Tibial artery (tissue), 4 donors: ENCODE measurements at regions not wholly inside any gene's neighbourhood (a gene's known extent, or its start where the extent isn't known, plus 50 kb on each side); places are given as distances from the start of the nearest gene placed in this dataset.

Experiments used
- DNase-seq, 2 donors: peaks; one replicate each; pipeline ENCODE4 v3.0.0-alpha.2; 2019
- H3K27ac ChIP-seq, 2 donors: fragments of 200-600 bp; sonication (generic) in 1 of 2; 1 replicate in 1 of 2; 2 replicates in 1 of 2; pipeline ENCODE4 v1.5.1; 2018 to 2019; ENCODE audit warnings: mild to moderate bottlenecking in 1 of 2
- H3K27me3 ChIP-seq, 2 donors: fragments of 200-600 bp; sonication (generic) in 1 of 2; one replicate each; pipeline versions ENCODE4 v1.5.1 to v1.6.0; 2016 to 2019
- H3K36me3 ChIP-seq, 3 donors: fragments of 200-600 bp; sonication (generic) in 2 of 3; one replicate each; pipeline ENCODE4 v1.5.1; 2016 to 2019; ENCODE audit warnings: mild to moderate bottlenecking in 2 of 3
- H3K4me1 ChIP-seq, 4 donors: fragments of 200-600 bp; sonication (generic) in 2 of 4; 1 replicate in 3 of 4; 2 replicates in 1 of 4; pipeline ENCODE4 v1.5.1; 2016 to 2019
- H3K4me3 ChIP-seq, 2 donors: fragments of 200-600 bp; sonication (generic) in 1 of 2; 1 replicate in 1 of 2; 2 replicates in 1 of 2; pipeline ENCODE4 v1.5.1; 2018 to 2019; ENCODE audit warnings: mild to moderate bottlenecking in 2 of 2
- H3K9me3 ChIP-seq, 3 donors: fragments of 200-600 bp; sonication (generic) in 1 of 3; one replicate each; pipeline ENCODE4 v1.5.1; 2016 to 2019
- intact Hi-C: fragments of 100-400 bp; cut with DNase I; formaldehyde crosslinking; loops from one replicate; pipeline ENCODE4 v1.15.0; 2023; ENCODE audit warnings: low total_unique reads
- TF ChIP-seq, protein P1 (sequence below), 2 experiments: fragments of 200-600 bp in 1 of 2; fragments of 450-650 bp in 1 of 2; IDR thresholded peaks; one replicate each; pipeline ENCODE4 v1.5.1; 2017 to 2019; ENCODE audit warnings: antibody characterized with exemption in 2 of 2, mild to moderate bottlenecking in 1 of 2, moderate library complexity in 1 of 2

DNA sequence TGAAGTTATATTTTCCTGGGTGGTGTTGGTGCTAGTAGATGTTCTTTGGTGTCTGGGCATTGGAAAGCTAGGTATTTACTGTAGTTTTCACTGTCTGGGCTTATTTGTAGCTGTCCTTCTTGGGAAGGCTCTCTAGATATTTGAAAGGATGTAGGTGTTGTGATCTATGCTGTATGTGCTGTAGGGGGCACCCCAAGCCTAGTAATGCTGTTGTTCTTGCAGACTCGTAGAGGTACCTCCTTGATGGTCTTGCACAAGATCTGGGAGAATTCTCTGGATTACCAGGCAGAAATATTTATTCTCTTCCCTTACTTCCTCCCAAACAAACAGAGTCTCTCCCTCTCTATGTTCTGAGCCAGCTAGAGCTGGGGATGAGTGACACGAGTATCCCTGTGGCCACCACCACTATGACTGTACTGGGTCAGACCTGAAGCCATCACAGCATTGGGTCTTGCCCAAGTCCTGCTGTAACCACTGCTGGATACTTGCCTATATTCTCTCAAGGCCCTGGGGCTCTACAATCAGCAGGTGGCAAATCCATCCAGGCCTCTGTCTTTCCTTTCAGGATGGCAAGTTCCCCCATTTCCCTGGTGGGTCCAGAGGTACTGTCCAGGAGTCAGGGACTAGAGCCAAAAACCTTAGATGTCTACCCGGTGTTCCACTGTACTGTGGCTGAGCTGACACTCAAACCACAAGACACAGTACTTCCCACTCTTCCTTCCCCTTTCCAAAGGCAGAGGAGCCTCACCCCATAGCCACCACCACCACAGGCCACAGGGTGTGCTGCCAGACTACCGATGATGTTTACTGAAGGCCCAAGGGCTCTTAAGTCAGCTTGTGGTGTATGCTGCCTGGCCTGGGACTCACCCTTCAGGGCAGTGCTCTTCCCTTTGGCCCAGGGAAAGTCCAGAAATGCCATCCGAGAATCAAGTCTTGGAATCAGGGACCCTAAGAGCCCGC is 195.2 kb upstream of the DPPA4 start:
- H3K4me1 ChIP-seq: no peaks in the 10 kb centered on the region
- intact Hi-C loops: no loop called here
- H3K36me3 ChIP-seq: no peaks in the 10 kb centered on the region
- H3K27me3 ChIP-seq: no peaks in the 10 kb centered on the region
- no peak for DNase-seq
- H3K9me3 ChIP-seq: peaks cover 0 to 7% (median 4%) of the 10 kb centered on the region in 3 donors
- TF ChIP-seq, protein P1, sequence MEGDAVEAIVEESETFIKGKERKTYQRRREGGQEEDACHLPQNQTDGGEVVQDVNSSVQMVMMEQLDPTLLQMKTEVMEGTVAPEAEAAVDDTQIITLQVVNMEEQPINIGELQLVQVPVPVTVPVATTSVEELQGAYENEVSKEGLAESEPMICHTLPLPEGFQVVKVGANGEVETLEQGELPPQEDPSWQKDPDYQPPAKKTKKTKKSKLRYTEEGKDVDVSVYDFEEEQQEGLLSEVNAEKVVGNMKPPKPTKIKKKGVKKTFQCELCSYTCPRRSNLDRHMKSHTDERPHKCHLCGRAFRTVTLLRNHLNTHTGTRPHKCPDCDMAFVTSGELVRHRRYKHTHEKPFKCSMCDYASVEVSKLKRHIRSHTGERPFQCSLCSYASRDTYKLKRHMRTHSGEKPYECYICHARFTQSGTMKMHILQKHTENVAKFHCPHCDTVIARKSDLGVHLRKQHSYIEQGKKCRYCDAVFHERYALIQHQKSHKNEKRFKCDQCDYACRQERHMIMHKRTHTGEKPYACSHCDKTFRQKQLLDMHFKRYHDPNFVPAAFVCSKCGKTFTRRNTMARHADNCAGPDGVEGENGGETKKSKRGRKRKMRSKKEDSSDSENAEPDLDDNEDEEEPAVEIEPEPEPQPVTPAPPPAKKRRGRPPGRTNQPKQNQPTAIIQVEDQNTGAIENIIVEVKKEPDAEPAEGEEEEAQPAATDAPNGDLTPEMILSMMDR (IDR thresholded peaks at IDR 0.05): peak; percentile 42 to 55
- H3K4me3 ChIP-seq: no peak overlapping the region
- H3K27ac ChIP-seq: no peak overlapping the region

DNA sequence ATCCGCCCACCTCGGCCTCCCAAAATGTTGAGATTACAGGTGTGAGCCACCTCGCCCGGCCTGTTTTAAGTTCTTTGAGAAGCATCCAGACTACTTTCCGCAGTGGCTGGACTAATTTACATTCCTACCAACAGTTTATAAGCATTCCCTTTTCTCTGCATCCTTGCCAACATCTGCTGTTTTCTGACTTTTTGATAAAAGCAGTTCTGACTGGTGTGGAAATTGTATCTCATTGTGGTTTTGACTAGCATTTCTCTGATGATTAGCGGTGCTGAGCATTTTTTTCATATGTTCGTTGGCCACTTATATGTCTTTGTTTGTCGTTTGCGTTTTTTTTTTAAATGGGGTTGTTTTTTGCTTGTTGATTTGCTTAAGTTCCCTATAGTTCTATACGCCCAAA is 208.4 kb upstream of the DPPA4 start:
- Histone ChIP-seq H3K36me3 (no peaks in the 10 kb centered on the region), H3K4me1 (no peaks in the 10 kb centered on the region), H3K9me3 (no peaks in the 10 kb centered on the region), H3K27me3 (no peaks in the 10 kb centered on the region), H3K27ac (no peak overlapping the region), H3K4me3 (no peak overlapping the region)
- TF ChIP-seq, protein P1 (IDR thresholded peaks at IDR 0.05): no peak
- no peak for DNase-seq
- intact Hi-C loops: no loop called here

- Histone ChIP-seq H3K4me3 (no peak overlapping the region), H3K36me3 (no peaks in the 10 kb centered on the region), H3K27ac (no peak overlapping the region), H3K4me1 (peaks cover 0 to 11% (median 0%) of the 10 kb centered on the region in 4 donors), H3K27me3 (no peaks in the 10 kb centered on the region), H3K9me3 (no peaks in the 10 kb centered on the region)
- DNase-seq: no peak
- intact Hi-C loops: no loop called here
- TF ChIP-seq, protein P1 (IDR thresholded peaks at IDR 0.05): no peak
Measured at GRCh38 chr3:109548192-109548938, 211.0 kb upstream of the DPPA4 start.

DNA sequence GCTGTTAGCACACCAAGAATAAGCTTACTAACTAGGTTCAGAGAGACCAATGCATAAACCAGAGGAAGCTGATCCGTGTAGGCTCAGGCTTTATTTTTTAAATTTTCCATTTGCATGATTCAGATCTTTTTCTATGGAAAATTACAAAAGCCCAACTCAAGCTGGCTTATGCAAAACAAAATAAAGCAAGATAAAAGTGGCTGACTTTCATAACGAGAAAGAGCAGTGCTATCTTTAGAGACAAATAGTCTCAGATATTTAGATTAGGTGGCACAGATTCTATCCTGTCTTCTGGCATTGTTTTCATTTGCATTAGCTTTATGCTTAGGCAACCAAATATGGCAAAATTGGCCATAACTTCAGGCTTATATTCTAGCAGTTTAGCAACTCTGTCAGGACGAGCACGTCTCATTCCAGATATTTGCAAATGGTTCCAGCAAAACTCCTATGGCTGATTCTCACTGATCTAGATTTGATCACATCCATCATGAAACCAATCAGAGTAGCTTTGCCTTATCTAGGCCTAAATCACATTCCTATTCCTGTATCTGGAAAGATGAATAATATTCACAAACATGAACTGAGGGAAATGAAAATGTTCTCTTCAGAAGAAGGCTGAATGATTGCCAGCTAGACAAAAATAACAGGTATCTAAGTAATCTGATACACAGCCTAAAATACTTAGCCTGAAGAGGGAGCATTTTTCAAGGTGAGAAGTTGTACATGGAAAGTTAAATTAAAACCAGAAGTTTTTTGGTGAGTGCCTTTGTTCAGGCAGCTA is 216.4 kb upstream of the DPPA4 start:
- no peak for DNase-seq
- TF ChIP-seq, protein P1 (IDR thresholded peaks at IDR 0.05): no peak
- H3K27ac ChIP-seq: peak overlapping the region in 1 of 2 donors; percentile 57
- H3K27me3 ChIP-seq: no peaks in the 10 kb centered on the region
- no peak overlapping the region for H3K4me3 ChIP-seq
- H3K4me1 ChIP-seq: peaks cover 0 to 25% (median 0%) of the 10 kb centered on the region in 4 donors
- H3K36me3 ChIP-seq: no peaks in the 10 kb centered on the region
- no peaks in the 10 kb centered on the region for H3K9me3 ChIP-seq
- intact Hi-C loops: no loop called here

GRCh38 chr3:109559389-109559788 is 222.0 kb upstream of the DPPA4 start:
- DNase-seq: no peak

More at GRCh38 chr3:109559389-109559788, 222.0 kb upstream of the DPPA4 start:
- Histone ChIP-seq H3K27me3 (no peaks in the 10 kb centered on the region), H3K9me3 (no peaks in the 10 kb centered on the region), H3K4me3 (no peak overlapping the region), H3K4me1 (peaks cover 0 to 4% (median 0%) of the 10 kb centered on the region in 4 donors), H3K27ac (no peak overlapping the region), H3K36me3 (no peaks in the 10 kb centered on the region)
- intact Hi-C loops: no loop called here
- TF ChIP-seq, protein P1 (IDR thresholded peaks at IDR 0.05): no peak
